Spleen (tissue), 7 donors: ENCODE measurements at regions not wholly inside any gene's neighbourhood (a gene's known extent, or its start where the extent isn't known, plus 50 kb on each side); places are given as distances from the start of the nearest gene placed in this dataset.

Experiments
- POLR2A ChIP-seq, 3 donors: fragments of 450-650 bp; IDR thresholded peaks; one replicate each; pipeline ENCODE4 v1.5.1; 2017; ENCODE audit warnings: antibody characterized with exemption in 3 of 3, mild to moderate bottlenecking in 1 of 3
- POLR2AphosphoS5 ChIP-seq, 3 donors: sonication (generic); formaldehyde crosslinking; IDR thresholded peaks; one replicate each; pipeline ENCODE4 v1.5.1; 2017; ENCODE audit warnings: antibody characterized with exemption in 3 of 3
- TF ChIP-seq, protein P1 (sequence below), 11 experiments: fragments of 200-600 bp in 7 of 11; fragments of 450-650 bp in 4 of 11; sonication (generic) in 4 of 11; IDR thresholded peaks in 8 of 11; conservative IDR thresholded peaks in 3 of 11; 1 replicate in 7 of 11; 2 replicates in 4 of 11; pipeline versions ENCODE4 v1.4.0 to v1.8.0; 2016 to 2021; ENCODE audit warnings: antibody characterized with exemption in 11 of 11, inconsistent platforms in 4 of 11, mild to moderate bottlenecking in 1 of 11
- donor health status: DM: no; HTN: no; CAD: no; lungs with moderate emphysema.
- donor health status: DM: no; HTN: no; CAD: no.
- donor health status: DM: no; HTN: no; CAD: no.

- TF ChIP-seq, protein P1, sequence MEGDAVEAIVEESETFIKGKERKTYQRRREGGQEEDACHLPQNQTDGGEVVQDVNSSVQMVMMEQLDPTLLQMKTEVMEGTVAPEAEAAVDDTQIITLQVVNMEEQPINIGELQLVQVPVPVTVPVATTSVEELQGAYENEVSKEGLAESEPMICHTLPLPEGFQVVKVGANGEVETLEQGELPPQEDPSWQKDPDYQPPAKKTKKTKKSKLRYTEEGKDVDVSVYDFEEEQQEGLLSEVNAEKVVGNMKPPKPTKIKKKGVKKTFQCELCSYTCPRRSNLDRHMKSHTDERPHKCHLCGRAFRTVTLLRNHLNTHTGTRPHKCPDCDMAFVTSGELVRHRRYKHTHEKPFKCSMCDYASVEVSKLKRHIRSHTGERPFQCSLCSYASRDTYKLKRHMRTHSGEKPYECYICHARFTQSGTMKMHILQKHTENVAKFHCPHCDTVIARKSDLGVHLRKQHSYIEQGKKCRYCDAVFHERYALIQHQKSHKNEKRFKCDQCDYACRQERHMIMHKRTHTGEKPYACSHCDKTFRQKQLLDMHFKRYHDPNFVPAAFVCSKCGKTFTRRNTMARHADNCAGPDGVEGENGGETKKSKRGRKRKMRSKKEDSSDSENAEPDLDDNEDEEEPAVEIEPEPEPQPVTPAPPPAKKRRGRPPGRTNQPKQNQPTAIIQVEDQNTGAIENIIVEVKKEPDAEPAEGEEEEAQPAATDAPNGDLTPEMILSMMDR (IDR thresholded peaks at IDR 0.05 in 8 of 11, conservative IDR thresholded peaks at IDR 0.05 in 3 of 11) = no peak
- no peak for TF ChIP-seq POLR2A (IDR thresholded peaks at IDR 0.05)
- TF ChIP-seq POLR2AphosphoS5 (IDR thresholded peaks at IDR 0.05) = no peak
These were observed 91.7 kb upstream of the MAP3K4 start for GRCh38 chr6:160899671-160900430.
